Panc1 (cell line): ENCODE measurements at regions not wholly inside any gene's neighbourhood (a gene's known extent, or its start where the extent isn't known, plus 50 kb on each side); places are given as distances from the start of the nearest gene placed in this dataset.

Experiments used
- ATAC-seq: fragments of 200-7000 bp; cut with Tn5 transposase; 2 replicates; pipeline ENCODE4 v1.9.1; 2020; ENCODE audit warnings: mild to moderate bottlenecking, moderate library complexity
- BruUV-seq: library from RNA; stranded (reverse); fragments of 400-500 nt; replicated peaks from 2 replicates; lab custom pipeline; 2021; lab: Mats Ljungman, UMichigan
- CTCF ChIA-PET: fragments of 300-600 bp; sonication (Branson Sonifier 250); formaldehyde crosslinking; loops from one replicate; lab custom pipeline; 2022; ENCODE audit warnings: antibody characterized with exemption; lab: Charles Lee
- POLR2A ChIA-PET: fragments of 300-600 bp; sonication (Branson Sonifier 250); formaldehyde crosslinking; loops from one replicate; lab custom pipeline; 2022; ENCODE audit warnings: antibody characterized with exemption; lab: Charles Lee
- DNase-seq: peaks from one replicate; pipeline ENCODE4 v3.0.0-alpha.2; 2010; ENCODE audit warnings: low read depth, low spot score
- H3K27ac ChIP-seq: 2 replicates; pipeline ENCODE4 v1.5.1; 2011; ENCODE audit warnings: mild to moderate bottlenecking, low read length, inconsistent platforms
- H3K27me3 ChIP-seq: fragments of 200-500 bp; sonication (Bioruptor generic); 2 replicates; pipeline ENCODE4 v1.6.0; 2014; ENCODE audit warnings: low read length, inconsistent platforms; ENCODE audit not compliant: control insufficient read depth, insufficient read depth
- H3K36me3 ChIP-seq: fragments of 200-500 bp; sonication (Bioruptor generic); 2 replicates; pipeline ENCODE4 v1.5.1; 2014; ENCODE audit warnings: inconsistent platforms, mild to moderate bottlenecking, low read length, moderate library complexity; ENCODE audit not compliant: control insufficient read depth, insufficient read depth
- H3K4me1 ChIP-seq: 2 replicates; pipeline ENCODE4 v1.5.1; 2011; ENCODE audit warnings: inconsistent platforms, mild to moderate bottlenecking, low read length, moderate library complexity; ENCODE audit not compliant: control insufficient read depth, insufficient read depth
- H3K4me3 ChIP-seq, 2 experiments: 2 replicates each; pipeline ENCODE4 v1.5.1; 2011 to 2012; ENCODE audit warnings: low read depth in 2 of 2, low read length in 2 of 2, mild to moderate bottlenecking in 2 of 2, inconsistent platforms in 1 of 2, moderate library complexity in 1 of 2
- H3K9me3 ChIP-seq: fragments of 200-500 bp; sonication (Bioruptor generic); 2 replicates; pipeline ENCODE4 v1.5.1; 2014; ENCODE audit warnings: low read depth, mild to moderate bottlenecking, inconsistent platforms, low read length, moderate library complexity; ENCODE audit not compliant: control insufficient read depth, insufficient read depth
- POLR2AphosphoS5 ChIP-seq: IDR thresholded peaks from 2 replicates; pipeline ENCODE4 v1.6.1; 2012; ENCODE audit warnings: mild to moderate bottlenecking, low read depth, low read length, moderate library complexity
- SIN3A ChIP-seq: IDR thresholded peaks from 2 replicates; pipeline ENCODE4 v1.6.1; 2012; ENCODE audit warnings: low read depth, mild to moderate bottlenecking, low read length, moderate library complexity, borderline replicate concordance; ENCODE audit not compliant: insufficient read depth
- TCF7L2 ChIP-seq: IDR thresholded peaks from 2 replicates; pipeline ENCODE4 v1.6.1; 2011; ENCODE audit warnings: mild to moderate bottlenecking, low read depth, low read length, inconsistent platforms
- in situ Hi-C: cut with HindIII; loops from 2 replicates; pipeline ENCODE4 v1.10.0; 2016; ENCODE audit warnings: low sequenced_read_pairs, low pct_unique_long_range_greater_than_20kb
- intact Hi-C: fragments of 100-400 bp; cut with micrococcal nuclease; formaldehyde crosslinking; loops from one replicate; pipeline ENCODE4 v1.10.0; 2022; ENCODE audit not compliant: unreplicated experiment
- TF ChIP-seq, protein P1 (sequence below): fragments of 450-650 bp; IDR thresholded peaks from 2 replicates; pipeline ENCODE4 v1.5.1; 2017; ENCODE audit warnings: mild to moderate bottlenecking
- TF ChIP-seq, protein P2 (sequence below), 2 experiments: IDR thresholded peaks; 2 replicates each; pipeline ENCODE4 v1.6.1; 2011 to 2012; ENCODE audit warnings: low read depth in 2 of 2, control low read depth in 1 of 2, low read length in 1 of 2, mild to moderate bottlenecking in 1 of 2, moderate library complexity in 1 of 2; ENCODE audit not compliant: insufficient read depth in 1 of 2

DNA sequence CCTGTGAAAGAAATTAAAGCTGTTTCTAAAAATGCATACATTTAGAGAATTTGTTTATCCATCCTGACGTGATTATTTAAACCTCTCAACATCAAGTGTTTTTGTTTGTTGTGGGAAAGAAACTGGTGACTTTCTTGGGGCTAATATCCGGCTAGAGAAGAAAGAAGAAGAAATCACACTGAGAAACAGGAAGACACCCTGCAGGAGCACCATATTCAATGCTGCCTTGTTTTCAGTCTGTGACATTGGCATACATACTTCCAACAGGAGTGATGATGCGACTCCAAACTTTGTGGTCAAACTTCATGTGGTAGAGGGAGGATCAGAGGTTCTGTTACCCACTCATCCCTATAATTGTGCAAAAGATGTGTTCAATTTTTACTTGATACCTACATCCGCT lies 997.6 kb upstream of the CITED2 start:
- BruUV-seq = no TSS peak
- H3K27ac ChIP-seq = no peak overlapping the region
- no peak for TF ChIP-seq POLR2AphosphoS5
- TF ChIP-seq, protein P1, sequence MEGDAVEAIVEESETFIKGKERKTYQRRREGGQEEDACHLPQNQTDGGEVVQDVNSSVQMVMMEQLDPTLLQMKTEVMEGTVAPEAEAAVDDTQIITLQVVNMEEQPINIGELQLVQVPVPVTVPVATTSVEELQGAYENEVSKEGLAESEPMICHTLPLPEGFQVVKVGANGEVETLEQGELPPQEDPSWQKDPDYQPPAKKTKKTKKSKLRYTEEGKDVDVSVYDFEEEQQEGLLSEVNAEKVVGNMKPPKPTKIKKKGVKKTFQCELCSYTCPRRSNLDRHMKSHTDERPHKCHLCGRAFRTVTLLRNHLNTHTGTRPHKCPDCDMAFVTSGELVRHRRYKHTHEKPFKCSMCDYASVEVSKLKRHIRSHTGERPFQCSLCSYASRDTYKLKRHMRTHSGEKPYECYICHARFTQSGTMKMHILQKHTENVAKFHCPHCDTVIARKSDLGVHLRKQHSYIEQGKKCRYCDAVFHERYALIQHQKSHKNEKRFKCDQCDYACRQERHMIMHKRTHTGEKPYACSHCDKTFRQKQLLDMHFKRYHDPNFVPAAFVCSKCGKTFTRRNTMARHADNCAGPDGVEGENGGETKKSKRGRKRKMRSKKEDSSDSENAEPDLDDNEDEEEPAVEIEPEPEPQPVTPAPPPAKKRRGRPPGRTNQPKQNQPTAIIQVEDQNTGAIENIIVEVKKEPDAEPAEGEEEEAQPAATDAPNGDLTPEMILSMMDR = no peak
- no peak for TF ChIP-seq TCF7L2
- TF ChIP-seq, protein P2, sequence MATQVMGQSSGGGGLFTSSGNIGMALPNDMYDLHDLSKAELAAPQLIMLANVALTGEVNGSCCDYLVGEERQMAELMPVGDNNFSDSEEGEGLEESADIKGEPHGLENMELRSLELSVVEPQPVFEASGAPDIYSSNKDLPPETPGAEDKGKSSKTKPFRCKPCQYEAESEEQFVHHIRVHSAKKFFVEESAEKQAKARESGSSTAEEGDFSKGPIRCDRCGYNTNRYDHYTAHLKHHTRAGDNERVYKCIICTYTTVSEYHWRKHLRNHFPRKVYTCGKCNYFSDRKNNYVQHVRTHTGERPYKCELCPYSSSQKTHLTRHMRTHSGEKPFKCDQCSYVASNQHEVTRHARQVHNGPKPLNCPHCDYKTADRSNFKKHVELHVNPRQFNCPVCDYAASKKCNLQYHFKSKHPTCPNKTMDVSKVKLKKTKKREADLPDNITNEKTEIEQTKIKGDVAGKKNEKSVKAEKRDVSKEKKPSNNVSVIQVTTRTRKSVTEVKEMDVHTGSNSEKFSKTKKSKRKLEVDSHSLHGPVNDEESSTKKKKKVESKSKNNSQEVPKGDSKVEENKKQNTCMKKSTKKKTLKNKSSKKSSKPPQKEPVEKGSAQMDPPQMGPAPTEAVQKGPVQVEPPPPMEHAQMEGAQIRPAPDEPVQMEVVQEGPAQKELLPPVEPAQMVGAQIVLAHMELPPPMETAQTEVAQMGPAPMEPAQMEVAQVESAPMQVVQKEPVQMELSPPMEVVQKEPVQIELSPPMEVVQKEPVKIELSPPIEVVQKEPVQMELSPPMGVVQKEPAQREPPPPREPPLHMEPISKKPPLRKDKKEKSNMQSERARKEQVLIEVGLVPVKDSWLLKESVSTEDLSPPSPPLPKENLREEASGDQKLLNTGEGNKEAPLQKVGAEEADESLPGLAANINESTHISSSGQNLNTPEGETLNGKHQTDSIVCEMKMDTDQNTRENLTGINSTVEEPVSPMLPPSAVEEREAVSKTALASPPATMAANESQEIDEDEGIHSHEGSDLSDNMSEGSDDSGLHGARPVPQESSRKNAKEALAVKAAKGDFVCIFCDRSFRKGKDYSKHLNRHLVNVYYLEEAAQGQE (IDR thresholded peaks at IDR 0.05; ENCODE audit: insufficient read depth in 1 of 2, low read depth in 2 of 2, low read length in 1 of 2) = no peak
- no peak for TF ChIP-seq SIN3A
- no peaks in the 10 kb centered on the region for H3K36me3 ChIP-seq
- H3K4me1 ChIP-seq = no peaks in the 10 kb centered on the region
- no peaks in the 10 kb centered on the region for H3K9me3 ChIP-seq
- in situ Hi-C loops (no loop called here), intact Hi-C loops (no loop called here)
- ChIA-PET CTCF (no interaction called here), POLR2A (no interaction called here)
- no peaks in the 10 kb centered on the region for H3K27me3 ChIP-seq
- H3K4me3 ChIP-seq = no peak overlapping the region
- no peak for DNase-seq
- no peak for ATAC-seq

GRCh38 chr6:140370976-140371870 lies 996.8 kb upstream of the CITED2 start:
- Histone ChIP-seq H3K27ac (no peak overlapping the region), H3K9me3 (no peaks in the 10 kb centered on the region), H3K27me3 (no peaks in the 10 kb centered on the region), H3K4me3 (no peak overlapping the region), H3K4me1 (no peaks in the 10 kb centered on the region), H3K36me3 (no peaks in the 10 kb centered on the region)
- CTCF ChIA-PET = no interaction called here
- TF ChIP-seq, protein P1 = no peak
- TF ChIP-seq POLR2AphosphoS5 (no peak), SIN3A (no peak), TCF7L2 (no peak)
- TF ChIP-seq, protein P2 (IDR thresholded peaks at IDR 0.05; ENCODE audit: insufficient read depth in 1 of 2, low read depth in 2 of 2, low read length in 1 of 2) = no peak
- in situ Hi-C loops (no loop called here), intact Hi-C loops (no loop called here)
- BruUV-seq = no TSS peak
- POLR2A ChIA-PET = no interaction called here
- ATAC-seq (no peak), DNase-seq (no peak)
